OCI-LY7 (cell line): ENCODE measurements at regions not wholly inside any gene's neighbourhood (a gene's known extent, or its start where the extent isn't known, plus 50 kb on each side); places are given as distances from the start of the nearest gene placed in this dataset.
"Not testable (repeated sequence)": the region's sequence is repeated elsewhere in the genome, so short reads cannot be mapped to it uniquely, and the experiment has no call there.

ENCODE experiments used
- BruUV-seq: library from RNA; stranded (reverse); fragments of 400-500 nt; replicated peaks from 2 replicates; lab custom pipeline; 2021; lab: Mats Ljungman, UMichigan
- CTCF ChIA-PET: fragments of 300-600 bp; sonication (Branson Sonifier 250); formaldehyde crosslinking; loops from one replicate; lab custom pipeline; 2022; ENCODE audit warnings: antibody characterized with exemption; ENCODE audit not compliant: unreplicated experiment; lab: Charles Lee
- POLR2A ChIA-PET: fragments of 300-600 bp; sonication (Branson Sonifier 250); formaldehyde crosslinking; loops from one replicate; lab custom pipeline; 2022; ENCODE audit warnings: antibody characterized with exemption; lab: Charles Lee
- DNase-seq: peaks from one replicate; pipeline ENCODE4 v3.0.0-alpha.2; 2015; ENCODE audit warnings: low spot score
- H2AFZ ChIP-seq: fragments of 200-600 bp; sonication (generic), shearing (Covaris generic); 2 replicates; pipeline ENCODE4 v1.6.1; 2014; ENCODE audit warnings: mild to moderate bottlenecking, antibody characterized with exemption, low read length, moderate library complexity
- H3K27ac ChIP-seq: fragments of 200-600 bp; sonication (generic); 2 replicates; pipeline ENCODE4 v1.5.1; 2014; ENCODE audit warnings: mixed run types, low read depth, mild to moderate bottlenecking, moderate library complexity, low read length, inconsistent platforms; ENCODE audit not compliant: poor library complexity, severe bottlenecking
- H3K36me3 ChIP-seq: fragments of 200-600 bp; sonication (generic); 2 replicates; pipeline ENCODE4 v1.6.1; 2014; ENCODE audit warnings: mild to moderate bottlenecking, antibody characterized with exemption, low read length, moderate library complexity, mixed read lengths; ENCODE audit not compliant: insufficient read depth
- H3K4me1 ChIP-seq: fragments of 200-600 bp; sonication (generic); 2 replicates; pipeline ENCODE4 v1.5.1; 2014; ENCODE audit warnings: mild to moderate bottlenecking, low read length; ENCODE audit not compliant: insufficient read depth, poor library complexity, severe bottlenecking
- H3K4me2 ChIP-seq: fragments of 200-600 bp; sonication (generic); 2 replicates; pipeline ENCODE4 v1.6.1; 2014; ENCODE audit warnings: mild to moderate bottlenecking, low read length
- H3K4me3 ChIP-seq: fragments of 200-600 bp; sonication (generic); 2 replicates; pipeline ENCODE4 v1.5.1; 2014; ENCODE audit warnings: mild to moderate bottlenecking, low read depth, low read length; ENCODE audit not compliant: poor library complexity, severe bottlenecking
- H3K79me2 ChIP-seq: fragments of 200-600 bp; sonication (generic); 2 replicates; pipeline ENCODE4 v1.6.1; 2016; ENCODE audit warnings: low read depth, mild to moderate bottlenecking, low read length, moderate library complexity, mixed read lengths; ENCODE audit not compliant: insufficient read depth
- H3K9me2 ChIP-seq: fragments of 200-600 bp; sonication (generic); 2 replicates; pipeline ENCODE4 v1.6.1; 2016; ENCODE audit warnings: mild to moderate bottlenecking, low read length, mixed read lengths; ENCODE audit not compliant: insufficient read depth
- H3K9me3 ChIP-seq: fragments of 200-600 bp; sonication (generic); 2 replicates; pipeline ENCODE4 v1.6.1; 2014; ENCODE audit warnings: mild to moderate bottlenecking, mixed run types, low read length, mixed read lengths
- H4K20me1 ChIP-seq: fragments of 200-600 bp; sonication (generic); 2 replicates; pipeline ENCODE4 v1.6.1; 2014; ENCODE audit warnings: mild to moderate bottlenecking, antibody characterized with exemption, low read length, moderate library complexity, mixed read lengths; ENCODE audit not compliant: insufficient read depth
- CTCF ChIP-seq: fragments of 200-600 bp; sonication (generic); conservative IDR thresholded peaks from 2 replicates; pipeline ENCODE4 v1.5.1; 2014; ENCODE audit warnings: mild to moderate bottlenecking, antibody characterized with exemption, low read length, moderate library complexity, mixed read lengths
- EZH2phosphoT487 ChIP-seq: fragments of 200-600 bp; sonication (generic); IDR thresholded peaks from 2 replicates; pipeline ENCODE4 v1.6.1; 2018; ENCODE audit warnings: low read depth, borderline replicate concordance, mild to moderate bottlenecking, mixed run types, antibody characterized with exemption, low read length, moderate library complexity, mixed read lengths
- intact Hi-C: fragments of 100-400 bp; cut with micrococcal nuclease; formaldehyde crosslinking; loops from one replicate; pipeline ENCODE4 v1.10.0; 2022; ENCODE audit not compliant: unreplicated experiment

GRCh38 chr5:148750614-148751013 lies 75.8 kb upstream of the ADRB2 start:
- no peak overlapping the region for H3K27ac ChIP-seq
- H3K4me2 ChIP-seq, result no peak overlapping the region
- H3K4me3 ChIP-seq, result no peak overlapping the region
- TF ChIP-seq EZH2phosphoT487, result no peak
- no peak for TF ChIP-seq CTCF
- no peaks in the 10 kb centered on the region for H3K79me2 ChIP-seq
- H3K9me2 ChIP-seq, result no peaks in the 10 kb centered on the region
- DNase-seq, result no peak
- no TSS peak for BruUV-seq
- H3K4me1 ChIP-seq, result peaks cover 11% of the 10 kb centered on the region
- ChIA-PET CTCF (no interaction called here), POLR2A (interaction anchor here (0.5 to 1.8 kb wide), 3 partner anchors 13 to 473 kb away, joined by 4 to 6 read pairs (median 5); no protein-coding TSS in a partner anchor)
- intact Hi-C loops, result no loop called here
- no peaks in the 10 kb centered on the region for H3K36me3 ChIP-seq
- H4K20me1 ChIP-seq, result no peaks in the 10 kb centered on the region
- H3K9me3 ChIP-seq, result peaks cover under 1% of the 10 kb centered on the region; the same call in 1 of the 2 replicates
- no peak overlapping the region for H2AFZ ChIP-seq

DNA sequence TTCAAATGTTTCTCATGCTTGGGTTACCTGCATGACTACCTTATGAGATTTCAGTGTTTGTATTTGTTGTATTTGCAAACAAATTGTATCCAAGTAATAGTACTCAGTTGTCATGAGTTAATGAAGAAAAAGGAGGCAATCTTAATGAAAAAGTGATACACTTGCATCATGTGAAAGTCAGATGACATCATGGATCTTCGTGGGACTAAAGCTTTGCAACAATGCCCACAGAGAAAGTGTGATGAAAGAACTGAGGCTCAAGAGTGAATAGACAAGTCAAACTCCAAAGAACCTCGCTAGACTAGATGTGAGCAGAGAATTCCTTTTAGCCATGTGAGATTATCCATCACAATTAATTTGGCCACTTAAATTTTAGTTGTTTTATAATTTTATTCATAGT lies 75.4 kb upstream of the ADRB2 start:
- Histone ChIP-seq H3K4me3 (no peak overlapping the region), H2AFZ (no peak overlapping the region), H3K4me1 (peaks cover 11% of the 10 kb centered on the region), H3K4me2 (no peak overlapping the region), H4K20me1 (no peaks in the 10 kb centered on the region), H3K79me2 (no peaks in the 10 kb centered on the region), H3K27ac (no peak overlapping the region), H3K9me3 (peaks cover 4% of the 10 kb centered on the region; the same call in 1 of the 2 replicates), H3K9me2 (no peaks in the 10 kb centered on the region), H3K36me3 (no peaks in the 10 kb centered on the region)
- CTCF ChIA-PET, result no interaction called here
- DNase-seq, result no peak
- no peak for TF ChIP-seq CTCF
- no peak for TF ChIP-seq EZH2phosphoT487
- POLR2A ChIA-PET, result interaction anchor here (0.5 to 1.8 kb wide), 4 partner anchors 13 to 473 kb away, joined by 3 to 6 read pairs (median 4); no protein-coding TSS in a partner anchor
- intact Hi-C loops, result no loop called here
- no TSS peak for BruUV-seq

DNA sequence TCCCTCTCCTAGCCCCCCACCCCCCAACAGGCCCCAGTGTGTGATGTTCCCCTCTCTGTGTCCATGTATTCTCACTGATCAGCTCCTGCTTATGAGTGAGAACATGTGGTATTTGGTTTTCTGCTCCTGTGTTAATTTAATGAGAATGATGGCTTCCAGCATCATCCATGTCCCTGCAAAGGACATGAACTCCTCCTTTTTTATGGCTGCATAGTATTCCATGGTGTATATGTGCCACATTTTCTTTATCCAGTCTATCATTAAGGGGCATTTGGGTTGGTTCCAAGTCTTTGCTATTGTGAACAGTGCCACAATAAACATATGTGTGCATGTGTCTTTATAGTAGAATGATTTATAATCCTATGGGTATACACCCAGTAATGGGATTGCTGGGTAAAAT lies 74.0 kb upstream of the ADRB2 start:
- H2AFZ ChIP-seq, H3K9me2 ChIP-seq, H3K4me2 ChIP-seq, intact Hi-C loops, POLR2A ChIA-PET, CTCF ChIA-PET, H3K4me3 ChIP-seq, H3K9me3 ChIP-seq, H3K4me1 ChIP-seq, H3K36me3 ChIP-seq, H3K27ac ChIP-seq, BruUV-seq, H4K20me1 ChIP-seq, DNase-seq, H3K79me2 ChIP-seq: not testable (repeated sequence)
